CD1c-positive myeloid dendritic cell (primary cell): ENCODE measurements at regions not wholly inside any gene's neighbourhood (a gene's known extent, or its start where the extent isn't known, plus 50 kb on each side); places are given as distances from the start of the nearest gene placed in this dataset.
"Not testable (repeated sequence)": the region's sequence is repeated elsewhere in the genome, so short reads cannot be mapped to it uniquely, and the experiment has no call there.

Experiments
- DNase-seq: peaks from one replicate; pipeline ENCODE4 v3.0.0-alpha.2; 2016; ENCODE audit errors: extremely low spot score

DNA sequence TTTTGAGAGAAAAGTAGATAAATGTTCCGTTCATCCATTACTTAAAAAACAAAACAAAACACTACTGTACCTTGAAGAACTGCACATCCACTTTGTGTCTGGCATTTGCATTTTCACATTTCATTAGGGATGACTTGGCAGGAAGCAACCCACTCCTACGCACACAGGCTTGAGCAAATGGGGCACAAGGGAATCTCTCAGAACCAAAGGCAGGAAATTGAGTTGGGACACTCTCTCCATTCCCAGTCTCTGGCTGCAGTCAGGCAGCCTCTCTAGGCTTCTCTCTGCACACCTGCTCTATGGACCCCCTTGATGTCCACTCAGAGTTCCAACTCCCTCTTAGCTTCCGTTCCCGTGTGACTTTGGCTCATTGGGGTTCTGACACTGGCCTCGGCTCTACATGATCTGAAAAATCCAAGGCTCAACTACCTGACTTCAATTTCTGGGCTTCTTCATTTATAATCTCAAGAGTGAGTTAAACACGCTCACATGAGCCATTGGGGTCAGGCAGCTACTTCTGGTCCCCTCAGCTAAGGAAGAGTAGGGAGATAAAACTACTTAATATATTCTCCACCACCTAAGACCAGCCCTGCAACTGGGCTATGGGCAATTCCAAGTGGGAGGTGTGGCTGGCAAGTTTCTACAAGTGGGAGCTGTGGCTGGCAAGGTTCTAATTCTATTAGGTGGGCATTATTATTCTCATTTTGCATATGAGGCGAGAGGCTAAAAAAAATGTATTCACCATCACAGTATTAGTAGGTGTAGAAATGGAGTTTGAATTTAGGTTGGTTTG lies 251.9 kb downstream of the SOD2 start:
- no peak for DNase-seq

DNA sequence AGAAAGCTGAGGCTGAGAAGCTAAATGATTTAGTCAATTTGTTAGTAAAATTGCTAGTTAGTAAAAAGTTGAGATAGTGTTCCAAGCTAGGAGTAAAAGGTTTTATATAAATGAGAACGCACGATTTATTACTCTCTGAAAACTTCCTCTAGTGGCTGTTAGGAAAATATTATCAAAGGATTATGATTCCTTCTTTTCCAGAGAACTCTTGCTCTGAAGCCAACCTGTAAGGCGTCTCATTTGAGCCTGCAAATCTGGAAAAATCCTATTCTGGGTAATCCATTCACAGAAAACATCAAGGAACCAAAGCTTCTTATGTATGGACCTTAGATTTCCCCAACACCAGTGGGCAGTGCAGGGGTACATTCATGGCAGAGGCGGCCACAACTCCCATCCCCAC lies 252.7 kb downstream of the SOD2 start:
- no peak for DNase-seq

GRCh38 chr6:159439651-159440050 lies 253.4 kb downstream of the SOD2 start:
- no peak for DNase-seq

DNA sequence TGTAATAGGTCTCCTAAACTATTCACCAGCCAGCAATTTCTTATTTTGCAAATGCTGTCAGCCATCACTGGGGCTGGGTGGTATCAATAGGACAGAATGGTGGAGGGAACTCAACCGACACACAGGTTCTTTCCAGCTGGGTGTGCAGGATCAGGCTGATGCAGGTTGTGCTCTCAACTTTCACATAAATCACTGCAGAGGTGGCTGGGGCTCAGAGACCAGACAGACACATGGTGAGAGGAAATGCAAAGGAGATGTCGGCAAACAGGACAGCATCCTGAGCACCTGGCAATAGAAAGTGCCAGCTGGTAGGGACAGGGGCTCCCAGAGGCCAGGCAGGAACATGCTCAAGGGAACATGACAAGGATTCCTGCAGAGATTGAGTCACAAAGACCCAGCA lies 254.9 kb downstream of the SOD2 start:
- DNase-seq, result no peak

DNA sequence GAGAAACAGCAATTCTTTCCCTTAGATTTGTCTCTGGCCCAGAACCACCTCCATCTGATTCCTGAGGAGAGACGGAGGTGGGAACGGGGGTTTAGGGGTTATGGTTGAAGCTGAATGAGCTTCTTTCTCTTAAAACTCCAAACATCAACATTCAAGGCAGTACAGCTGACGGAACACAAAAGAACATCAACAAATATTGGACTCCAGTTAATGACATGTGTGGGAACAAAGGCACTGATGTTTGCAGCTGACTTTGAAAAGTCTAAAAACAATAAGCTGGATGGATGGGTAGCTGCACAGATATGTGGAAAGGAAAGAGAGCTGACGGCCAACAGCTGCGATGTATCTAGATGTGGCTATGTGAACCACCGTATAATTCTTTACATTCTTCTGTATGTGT lies 256.5 kb downstream of the SOD2 start:
- DNase-seq, result no peak

GRCh38 chr6:159435701-159436100 lies 257.3 kb downstream of the SOD2 start:
- no peak for DNase-seq

GRCh38 chr6:159434410-159434809 lies 258.6 kb downstream of the SOD2 start:
- DNase-seq, result no peak

DNA sequence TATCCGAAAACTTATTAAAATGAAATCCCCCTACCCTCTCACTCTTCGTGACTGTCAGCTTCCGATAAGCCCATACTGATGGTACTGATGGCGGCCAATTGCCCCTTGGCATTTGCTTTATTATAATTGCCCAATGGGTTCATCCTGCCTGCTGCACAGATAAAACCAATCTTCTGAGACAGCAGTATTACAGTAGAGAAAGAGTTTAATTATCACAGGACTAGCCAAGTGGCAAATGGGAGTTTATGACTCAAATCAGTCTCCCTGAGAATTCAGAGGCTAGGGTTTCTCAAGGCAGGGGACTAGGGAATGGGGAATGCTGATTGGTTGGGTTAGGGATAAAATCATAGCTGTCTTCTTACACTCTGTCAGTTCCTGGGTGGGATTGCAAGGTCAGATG lies 259.5 kb downstream of the SOD2 start:
- no peak for DNase-seq

DNA sequence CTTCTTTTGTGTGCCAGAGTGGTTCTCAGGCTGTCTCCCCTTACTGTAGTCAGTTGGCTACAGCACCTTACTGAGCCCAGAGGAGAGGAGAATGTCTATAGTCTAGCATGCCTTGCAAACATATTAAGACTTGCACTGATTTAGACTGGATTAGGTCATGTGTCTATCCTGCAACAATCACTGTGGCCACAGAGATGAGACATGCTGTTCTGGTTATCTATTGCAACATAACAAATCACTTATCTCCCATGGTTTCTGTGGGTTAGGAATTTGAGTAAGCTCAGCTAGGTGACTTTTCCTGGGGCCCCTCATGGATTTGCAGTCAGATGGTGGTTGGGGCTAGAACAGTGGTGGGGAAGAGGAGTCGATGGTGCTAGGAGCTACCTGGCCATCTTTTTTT lies 261.3 kb downstream of the SOD2 start:
- no peak for DNase-seq

GRCh38 chr6:159430323-159430722 lies 261.1 kb downstream of the FNDC1 start:
- no peak for DNase-seq

DNA sequence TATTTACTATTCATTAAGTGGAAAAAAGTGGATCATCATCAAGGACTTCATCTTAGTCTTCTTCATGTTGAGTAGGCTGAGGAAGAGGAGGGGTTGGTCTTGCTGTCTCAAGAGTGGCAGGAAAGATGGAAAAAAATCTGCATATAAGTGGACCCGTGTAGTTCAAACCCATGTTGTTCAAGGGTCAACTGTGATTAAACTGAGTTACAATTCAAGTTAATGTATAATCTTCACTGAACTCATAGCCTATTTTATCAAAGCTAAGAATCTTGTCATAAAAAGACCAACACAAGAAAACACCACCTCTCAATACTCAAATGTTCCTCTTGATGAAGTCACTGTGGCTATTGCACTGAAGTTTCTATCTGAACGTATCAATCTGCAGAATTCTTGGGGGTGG lies 260.2 kb downstream of the FNDC1 start:
- no peak for DNase-seq

DNA sequence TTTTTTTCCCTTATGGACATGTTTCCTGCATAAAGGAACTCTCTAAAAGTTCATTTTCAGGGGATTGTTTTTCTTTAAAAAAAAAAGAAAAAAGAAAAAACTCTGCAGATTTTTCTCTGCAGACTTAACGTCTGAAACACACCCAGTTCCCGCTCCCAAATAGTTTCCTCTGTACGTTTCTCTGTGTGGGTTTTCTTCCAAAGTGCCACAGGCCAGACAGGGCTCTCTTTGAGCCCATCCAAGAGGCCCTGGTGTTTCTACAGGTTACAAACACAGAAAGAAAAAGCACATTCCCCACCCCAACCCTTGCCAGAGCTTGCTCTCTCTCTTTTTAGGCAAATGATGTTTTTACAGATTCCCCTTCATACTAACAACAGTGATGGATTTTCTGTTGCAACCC lies 258.6 kb downstream of the FNDC1 start:
- DNase-seq, result no peak

GRCh38 chr6:159427335-159427734 lies 258.1 kb downstream of the FNDC1 start:
- no peak for DNase-seq

DNA sequence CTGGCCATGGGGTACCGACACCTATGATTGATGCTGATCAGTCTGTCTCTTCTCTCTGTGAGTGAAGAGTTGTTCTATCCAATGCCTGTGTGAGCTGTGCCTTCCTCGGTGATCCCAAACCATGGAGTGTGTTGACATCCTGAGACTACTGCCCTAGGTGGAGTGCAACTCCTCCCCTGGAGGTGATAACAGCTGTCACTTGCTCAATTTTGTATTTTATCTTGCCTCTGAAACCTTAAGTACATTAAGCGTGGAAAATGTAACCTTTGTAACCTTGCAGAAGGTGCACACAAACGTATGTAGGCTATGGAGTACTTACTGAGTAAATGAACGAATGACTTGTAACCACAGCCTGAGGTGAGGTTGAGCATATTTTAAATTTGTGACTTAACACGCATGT lies 256.2 kb downstream of the FNDC1 start:
- no peak for DNase-seq

- no peak for DNase-seq
Measured at GRCh38 chr6:159422041-159422984, 253.1 kb downstream of the FNDC1 start.

- no peak for DNase-seq
Measured at GRCh38 chr6:159421586-159421985, 252.4 kb downstream of the FNDC1 start.

- DNase-seq, result no peak
Measured at GRCh38 chr6:159418997-159419396, 249.8 kb downstream of the FNDC1 start.

DNA sequence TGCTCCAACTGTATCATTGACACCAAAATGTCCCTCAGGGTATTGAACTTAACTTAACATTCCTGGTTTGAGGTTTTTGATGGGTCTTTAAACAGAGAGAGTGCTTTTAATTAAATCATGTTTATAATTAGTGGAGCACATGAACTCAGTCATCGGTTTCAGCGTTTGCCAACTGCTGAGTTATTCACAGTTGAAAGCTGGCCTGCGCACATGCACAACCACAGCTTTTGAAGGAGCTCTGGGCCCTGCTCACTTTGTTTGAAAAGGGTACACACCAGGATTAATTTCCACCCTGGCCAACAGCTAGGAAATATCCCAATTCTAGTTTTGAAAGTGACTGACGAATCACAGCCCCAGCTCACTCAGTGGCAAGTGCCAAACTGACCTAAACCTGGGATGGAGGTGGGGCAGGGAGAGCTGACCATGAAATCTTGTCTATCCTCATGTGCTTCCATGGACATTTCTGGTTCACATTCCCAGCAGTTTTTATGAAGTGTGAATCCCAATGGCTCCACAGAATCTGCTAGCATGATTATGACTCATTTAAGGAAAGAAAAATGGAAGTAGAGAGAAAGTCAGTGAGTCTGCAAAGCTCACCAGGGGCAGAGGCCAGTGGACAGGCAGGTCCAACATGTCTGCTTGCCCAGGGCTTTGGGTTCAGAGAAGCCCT lies 247.8 kb downstream of the FNDC1 start:
- DNase-seq, result no peak

GRCh38 chr6:159415540-159415939 lies 246.3 kb downstream of the FNDC1 start:
- DNase-seq, result no peak

DNA sequence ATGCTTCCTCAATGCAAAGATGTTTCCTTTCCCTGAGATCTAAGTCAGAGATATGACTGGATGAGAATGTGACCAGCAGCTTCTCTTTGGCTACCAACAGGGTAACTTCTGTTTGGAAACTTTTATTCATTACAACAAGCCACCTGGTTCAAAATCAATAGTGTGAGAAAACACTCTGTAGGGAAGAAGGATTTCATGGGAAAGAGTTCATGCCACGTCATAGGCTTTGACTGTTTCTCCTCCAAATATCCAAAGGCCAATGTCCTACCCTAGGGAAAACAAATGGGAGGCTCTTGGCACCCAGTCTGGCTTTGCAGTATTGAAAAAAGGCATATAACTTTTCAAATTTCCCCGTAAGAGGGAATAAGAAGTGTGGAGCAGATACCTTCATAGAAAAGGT lies 245.5 kb downstream of the FNDC1 start:
- DNase-seq, result no peak

- not testable (repeated sequence) for DNase-seq
Measured at GRCh38 chr6:159407211-159407780, 238.1 kb downstream of the FNDC1 start.

DNA sequence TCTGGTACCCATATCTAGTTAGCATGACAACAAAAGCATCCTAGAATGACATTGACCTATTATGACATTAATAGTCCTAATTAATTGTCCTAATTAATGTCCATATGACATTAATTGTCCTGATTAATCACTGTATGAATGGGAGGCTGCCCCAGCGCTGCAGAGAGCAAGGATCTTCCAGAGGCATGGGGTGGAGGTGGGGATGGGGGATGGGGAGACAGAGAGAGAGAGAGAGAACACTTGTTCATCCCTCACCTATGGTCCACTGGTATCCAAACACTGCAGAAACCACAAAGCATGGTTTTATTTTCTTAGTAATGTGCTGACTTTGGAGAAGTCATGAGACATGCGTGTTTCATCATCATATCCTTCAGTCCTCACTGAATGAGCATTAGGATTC lies 235.1 kb downstream of the FNDC1 start:
- DNase-seq, result no peak
